Endodermal cell (in vitro differentiated cells): ENCODE measurements at regions not wholly inside any gene's neighbourhood (a gene's known extent, or its start where the extent isn't known, plus 50 kb on each side); places are given as distances from the start of the nearest gene placed in this dataset.

Experiments used
- DNase-seq: peaks from one replicate; pipeline ENCODE4 v3.0.0-alpha.2; 2017
- H3K27ac ChIP-seq: 2 replicates; pipeline ENCODE4 v1.5.1; 2013; ENCODE audit warnings: mild to moderate bottlenecking, low read depth, low read length, moderate library complexity
- H3K27me3 ChIP-seq: 2 replicates; pipeline ENCODE4 v1.6.1; 2013; ENCODE audit warnings: mild to moderate bottlenecking, low read length, moderate library complexity; ENCODE audit not compliant: insufficient read depth, control insufficient read depth, poor library complexity, severe bottlenecking
- H3K36me3 ChIP-seq: 2 replicates; pipeline ENCODE4 v1.7.0; 2013; ENCODE audit warnings: mild to moderate bottlenecking, low read length, moderate library complexity; ENCODE audit not compliant: control insufficient read depth, insufficient read depth
- H3K4me1 ChIP-seq: one replicate; pipeline ENCODE4 v1.7.0; 2013; ENCODE audit warnings: low read length; ENCODE audit not compliant: control insufficient read depth, insufficient read depth
- H3K4me3 ChIP-seq: 2 replicates; pipeline ENCODE4 v1.5.1; 2013; ENCODE audit warnings: mild to moderate bottlenecking, low read length, moderate library complexity
- H3K9ac ChIP-seq: 2 replicates; pipeline ENCODE4 v1.6.1; 2013; ENCODE audit warnings: mild to moderate bottlenecking, low read length, moderate library complexity; ENCODE audit not compliant: poor library complexity, severe bottlenecking; ENCODE audit errors: extremely low read depth
- H3K9me3 ChIP-seq: 2 replicates; pipeline ENCODE4 v1.6.1; 2013; ENCODE audit warnings: mild to moderate bottlenecking, low read length, moderate library complexity; ENCODE audit not compliant: control insufficient read depth
- H3K27ac Mint-ChIP-seq: 2 replicates; pipeline ENCODE4 v1.8.0; 2020; ENCODE audit warnings: mixed read lengths
- H3K27me3 Mint-ChIP-seq: 2 replicates; pipeline ENCODE4 v1.8.0; 2021; ENCODE audit warnings: mild to moderate bottlenecking, mixed read lengths; ENCODE audit not compliant: insufficient read depth
- H3K36me3 Mint-ChIP-seq: 2 replicates; pipeline ENCODE4 v1.8.0; 2020; ENCODE audit warnings: low read depth, mixed read lengths
- H3K4me1 Mint-ChIP-seq: 2 replicates; pipeline ENCODE4 v1.8.0; 2020; ENCODE audit warnings: mixed read lengths
- H3K4me3 Mint-ChIP-seq: 2 replicates; pipeline ENCODE4 v1.8.0; 2020; ENCODE audit warnings: mild to moderate bottlenecking, moderate library complexity, mixed read lengths
- H3K9me3 Mint-ChIP-seq: 2 replicates; pipeline ENCODE4 v1.8.0; 2020; ENCODE audit warnings: mild to moderate bottlenecking, mixed read lengths
- WGBS, 2 experiments: methylation state at CpG; one replicate each; pipeline versions ENCODE4 v1.1.5 to v1.1.7; 2013; ENCODE audit warnings: missing lambda C conversion rate in 2 of 2, mixed read lengths in 1 of 2; ENCODE audit not compliant: insufficient coverage in 1 of 2, insufficient read length in 1 of 2; 5-methylcytosine and 5-hydroxymethylcytosine counted together
- TF ChIP-seq, protein P1 (sequence below): fragments of 200-600 bp; sonication (generic); conservative IDR thresholded peaks from 2 replicates; pipeline ENCODE4 v1.5.0; 2021; ENCODE audit warnings: antibody characterized with exemption, mild to moderate bottlenecking

DNA sequence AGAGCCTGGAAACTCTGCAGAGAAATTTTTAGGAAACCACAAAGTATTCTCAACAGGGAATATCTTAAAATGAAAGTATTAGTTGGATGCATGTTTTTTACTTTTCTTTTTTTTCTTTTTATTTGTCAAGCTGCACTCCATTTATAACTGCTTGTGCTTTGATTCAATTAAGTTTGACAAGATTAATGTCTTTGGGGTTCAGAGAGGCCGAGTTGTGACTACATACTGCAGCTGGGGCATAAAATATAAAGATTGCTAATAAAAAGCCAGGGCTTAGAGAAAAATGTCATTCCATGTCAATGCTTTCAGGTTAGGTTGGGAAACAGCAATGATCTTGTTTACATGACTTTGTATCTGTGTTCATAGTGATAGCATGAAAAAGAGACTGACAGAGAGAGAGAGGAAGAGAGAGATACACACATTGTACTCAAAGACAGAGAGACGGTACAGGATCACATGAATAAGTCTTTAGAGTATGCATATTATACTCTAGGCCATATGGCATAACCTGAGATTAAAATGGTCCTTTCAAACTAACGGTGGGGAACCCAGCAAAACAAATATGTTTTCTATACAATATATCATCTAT lies 1022.3 kb upstream of the CNTNAP5 start:
- Mint-ChIP-seq H3K36me3 (no peaks in the 10 kb centered on the region), H3K27ac (no peak overlapping the region), H3K9me3 (peaks cover 4% of the 10 kb centered on the region), H3K4me3 (no peak overlapping the region), H3K4me1 (peaks cover 18% of the 10 kb centered on the region), H3K27me3 (no peaks in the 10 kb centered on the region)
- Histone ChIP-seq H3K4me1 (peaks cover 6% of the 10 kb centered on the region), H3K27me3 (no peaks in the 10 kb centered on the region), H3K9ac (no peak overlapping the region), H3K36me3 (no peaks in the 10 kb centered on the region), H3K4me3 (no peak overlapping the region), H3K9me3 (peaks cover 16% of the 10 kb centered on the region), H3K27ac (no peak overlapping the region)
- TF ChIP-seq, protein P1, sequence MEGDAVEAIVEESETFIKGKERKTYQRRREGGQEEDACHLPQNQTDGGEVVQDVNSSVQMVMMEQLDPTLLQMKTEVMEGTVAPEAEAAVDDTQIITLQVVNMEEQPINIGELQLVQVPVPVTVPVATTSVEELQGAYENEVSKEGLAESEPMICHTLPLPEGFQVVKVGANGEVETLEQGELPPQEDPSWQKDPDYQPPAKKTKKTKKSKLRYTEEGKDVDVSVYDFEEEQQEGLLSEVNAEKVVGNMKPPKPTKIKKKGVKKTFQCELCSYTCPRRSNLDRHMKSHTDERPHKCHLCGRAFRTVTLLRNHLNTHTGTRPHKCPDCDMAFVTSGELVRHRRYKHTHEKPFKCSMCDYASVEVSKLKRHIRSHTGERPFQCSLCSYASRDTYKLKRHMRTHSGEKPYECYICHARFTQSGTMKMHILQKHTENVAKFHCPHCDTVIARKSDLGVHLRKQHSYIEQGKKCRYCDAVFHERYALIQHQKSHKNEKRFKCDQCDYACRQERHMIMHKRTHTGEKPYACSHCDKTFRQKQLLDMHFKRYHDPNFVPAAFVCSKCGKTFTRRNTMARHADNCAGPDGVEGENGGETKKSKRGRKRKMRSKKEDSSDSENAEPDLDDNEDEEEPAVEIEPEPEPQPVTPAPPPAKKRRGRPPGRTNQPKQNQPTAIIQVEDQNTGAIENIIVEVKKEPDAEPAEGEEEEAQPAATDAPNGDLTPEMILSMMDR = no peak
- no peak for DNase-seq
- WGBS, 2 experiments = 92 to 100% methylated on average over 2 of the region's 3 CpGs

DNA sequence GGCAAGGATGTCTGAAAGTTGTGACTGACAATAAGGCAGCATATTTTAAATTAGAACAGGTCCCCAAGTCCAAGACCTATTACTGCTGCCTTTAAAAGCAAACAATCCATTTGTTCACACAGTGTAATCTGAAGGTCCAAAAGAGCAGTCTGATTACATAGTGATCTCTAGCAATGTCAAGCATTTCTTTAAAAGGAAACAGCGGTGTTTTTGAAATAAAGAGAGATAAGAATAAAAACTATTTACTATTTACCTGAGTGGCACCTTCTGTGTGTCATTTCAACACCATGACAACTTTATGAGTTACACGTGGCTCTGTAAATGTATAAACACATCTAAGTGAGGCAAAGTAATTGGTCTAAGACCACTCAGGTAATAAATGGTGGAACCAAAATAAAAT lies 1009.9 kb upstream of the CNTNAP5 start:
- H3K27me3 ChIP-seq = no peaks in the 10 kb centered on the region
- no peak overlapping the region for H3K9ac ChIP-seq
- H3K4me1 ChIP-seq = peaks cover 2% of the 10 kb centered on the region
- no peak for DNase-seq
- no peaks in the 10 kb centered on the region for H3K9me3 ChIP-seq
- no peak overlapping the region for H3K27ac Mint-ChIP-seq
- peaks cover 5% of the 10 kb centered on the region for H3K4me1 Mint-ChIP-seq
- H3K36me3 Mint-ChIP-seq = no peaks in the 10 kb centered on the region
- H3K27ac ChIP-seq = no peak overlapping the region
- H3K4me3 ChIP-seq = no peak overlapping the region
- no peaks in the 10 kb centered on the region for H3K27me3 Mint-ChIP-seq
- WGBS, 2 experiments = 97% methylated on average over 2 of the region's 2 CpGs; no CpG with 5 or more reads in 1 of the 2 experiments
- H3K9me3 Mint-ChIP-seq = peaks cover 3% of the 10 kb centered on the region
- TF ChIP-seq, protein P1 = no peak
- H3K36me3 ChIP-seq = no peaks in the 10 kb centered on the region
- no peak overlapping the region for H3K4me3 Mint-ChIP-seq

DNA sequence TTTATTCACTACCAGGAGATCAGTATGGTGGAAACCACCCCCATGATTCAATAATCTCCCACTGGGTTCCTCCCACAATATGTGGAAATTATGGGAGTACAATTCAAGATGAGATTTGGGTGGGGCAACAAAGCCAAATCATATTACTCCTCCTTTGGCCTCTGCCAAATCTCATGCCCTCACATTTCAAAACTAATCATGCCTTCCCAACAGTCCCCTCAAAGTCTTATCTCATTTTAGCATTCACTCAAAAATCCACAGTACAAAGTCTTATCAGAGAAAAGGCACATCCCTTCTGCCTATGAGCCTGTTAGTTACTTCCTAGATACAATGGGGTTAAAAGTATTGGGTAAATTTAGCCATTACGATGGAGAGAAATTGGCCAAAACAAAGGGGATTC lies 989.5 kb upstream of the CNTNAP5 start:
- Histone ChIP-seq H3K9ac (no peak overlapping the region), H3K27ac (no peak overlapping the region), H3K27me3 (no peaks in the 10 kb centered on the region), H3K4me3 (no peak overlapping the region), H3K36me3 (no peaks in the 10 kb centered on the region), H3K4me1 (no peaks in the 10 kb centered on the region), H3K9me3 (no peaks in the 10 kb centered on the region)
- DNase-seq = no peak
- Mint-ChIP-seq H3K4me3 (no peak overlapping the region), H3K27ac (no peak overlapping the region), H3K36me3 (no peaks in the 10 kb centered on the region), H3K4me1 (no peaks in the 10 kb centered on the region), H3K9me3 (peaks cover 7% of the 10 kb centered on the region), H3K27me3 (no peaks in the 10 kb centered on the region)
- WGBS, 2 experiments = 86 to 98% methylated on average over 1 of the region's 1 CpG
- TF ChIP-seq, protein P1 = no peak
